ENCODE measurements at regions not wholly inside any gene's neighbourhood (a gene's known extent, or its start where the extent isn't known, plus 50 kb on each side); places are given as distances from the start of the nearest gene placed in this dataset.

DNA sequence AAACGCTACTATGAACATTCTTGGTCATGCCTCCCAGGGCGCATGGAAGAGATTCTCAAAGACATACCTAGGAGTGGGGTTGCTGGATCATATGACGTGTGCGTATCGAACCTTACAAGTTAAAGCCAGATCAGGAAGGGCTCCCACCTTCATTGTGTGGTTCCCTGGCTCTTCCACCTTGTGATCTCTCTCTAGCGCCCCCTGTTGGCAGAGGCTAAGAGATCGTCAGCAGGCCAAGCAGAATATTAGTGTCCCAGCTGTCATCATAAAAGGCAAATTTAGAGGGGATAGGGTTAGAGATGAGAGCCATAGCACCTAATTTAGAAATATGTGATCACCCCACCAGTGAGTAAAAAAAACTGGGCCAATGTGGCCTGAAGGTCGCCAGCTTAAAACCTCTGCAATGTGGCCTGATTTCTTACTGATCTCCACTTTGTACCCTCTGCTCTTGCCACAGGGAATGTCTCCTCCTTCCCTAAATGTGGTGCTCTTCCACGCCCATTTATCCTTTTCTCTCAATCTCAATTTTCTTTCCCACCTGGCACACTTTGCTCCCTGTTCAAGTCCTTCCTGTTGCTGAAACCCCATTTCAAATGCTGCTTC is 91.7 kb upstream of the SHB start:
- peak; percentile 41 for DNase-seq (ENCODE audit: low read depth, low spot score)

DNA sequence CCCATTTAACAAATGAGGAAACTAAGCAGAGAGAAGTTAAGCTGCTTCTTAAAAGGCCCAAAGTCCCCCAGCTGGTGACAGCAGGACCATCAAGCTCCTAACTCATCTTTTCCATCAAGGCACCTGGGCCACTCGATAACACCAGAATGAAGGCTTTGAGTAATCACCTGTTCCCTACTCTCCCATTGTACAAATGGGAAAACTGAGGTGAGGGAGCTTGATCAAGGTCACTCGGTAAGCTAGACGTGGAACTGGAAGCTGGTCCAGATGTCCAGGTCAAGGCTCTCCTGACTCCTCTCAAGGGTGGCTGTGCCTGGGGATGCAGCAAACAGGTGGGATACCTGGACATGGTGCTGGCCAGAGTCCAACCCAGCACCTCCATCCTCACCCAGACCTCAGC is 90.6 kb upstream of the SHB start:
- no peak for DNase-seq (ENCODE audit: low read depth, low spot score)

DNA sequence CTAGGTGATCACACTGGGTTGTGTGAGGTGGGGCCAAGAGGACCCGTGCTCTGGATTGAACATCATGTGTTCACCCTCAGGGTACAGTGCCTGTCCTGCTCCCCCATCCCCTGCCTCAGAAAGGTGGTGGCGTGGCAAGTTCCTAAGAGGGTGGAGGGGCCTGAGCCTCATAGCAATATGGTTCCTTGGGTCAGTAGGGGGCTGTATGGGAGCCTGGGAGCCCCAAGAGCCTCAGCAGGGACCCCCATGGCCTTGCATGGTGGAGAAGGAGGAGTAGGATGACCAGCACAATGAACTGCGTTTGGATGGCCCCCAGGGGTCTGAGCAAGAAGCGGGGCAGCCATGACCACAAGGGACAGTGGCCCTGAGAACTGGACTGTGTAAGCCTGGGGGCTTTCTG is 89.6 kb upstream of the SHB start:
- DNase-seq (ENCODE audit: low read depth, low spot score) = no peak

DNA sequence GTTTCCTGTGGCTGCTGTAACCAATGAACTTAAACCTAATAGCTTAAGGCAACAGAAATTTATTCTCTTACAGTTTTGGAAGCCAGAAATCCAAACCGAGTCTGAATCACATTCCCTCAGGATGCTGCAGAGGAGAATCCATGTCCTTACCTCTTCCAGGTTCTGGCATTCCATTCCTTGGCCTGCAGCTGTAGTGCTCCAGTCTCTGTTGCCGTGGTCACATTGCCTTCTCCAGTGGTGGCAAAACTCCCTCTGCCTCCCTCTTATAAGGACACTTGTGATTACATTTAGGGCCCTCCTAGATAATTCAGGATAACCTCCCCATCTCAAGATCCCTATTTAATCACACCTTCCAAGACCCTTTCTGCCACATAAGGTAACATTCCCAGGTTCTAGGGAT is 88.7 kb upstream of the SHB start:
- no peak for DNase-seq (ENCODE audit: low read depth, low spot score)

DNA sequence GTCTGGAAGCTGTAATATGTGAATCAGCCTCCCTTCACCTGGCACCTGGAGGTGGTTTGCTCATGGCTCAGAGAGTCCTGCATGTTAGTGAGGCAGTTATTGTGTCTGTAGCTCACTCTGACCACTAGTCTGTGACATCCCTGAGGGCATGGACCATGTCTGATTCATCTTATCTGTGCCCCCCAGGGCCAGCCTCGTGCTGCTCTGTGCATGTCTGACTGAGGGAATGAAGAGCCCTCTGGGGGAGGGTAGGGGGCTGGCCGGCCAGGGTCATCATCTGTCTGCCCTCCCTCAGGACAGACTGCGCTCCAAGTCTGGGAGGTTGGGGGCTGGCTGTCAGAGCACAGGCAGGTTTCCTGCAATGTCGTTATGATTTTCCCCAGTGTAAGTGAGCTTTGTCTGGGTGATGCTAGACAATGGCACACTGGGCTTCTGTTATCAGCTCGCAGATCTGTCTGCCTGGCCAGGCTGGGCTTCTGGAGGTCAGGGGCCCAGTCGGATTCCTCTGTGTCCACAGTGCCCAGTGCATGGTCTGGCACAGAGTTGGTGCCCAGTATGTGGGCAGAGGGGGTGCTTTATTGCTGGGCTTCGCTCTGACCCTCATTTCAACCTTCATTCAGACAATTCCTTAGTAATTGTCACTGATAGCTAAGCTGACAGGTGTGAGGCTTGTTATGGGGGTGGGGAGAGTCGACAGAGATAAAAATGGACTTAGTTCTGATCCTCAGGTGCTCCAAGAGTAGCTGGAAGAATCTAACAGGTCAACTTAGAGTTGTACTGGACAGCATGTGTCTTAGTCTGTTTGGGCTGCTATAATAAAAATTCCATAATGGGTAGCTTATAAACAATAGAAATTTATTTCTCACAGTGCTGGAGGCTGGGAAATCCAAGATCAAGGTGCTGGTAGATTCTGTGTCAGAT is 85.7 kb upstream of the SHB start:
- DNase-seq (ENCODE audit: low read depth, low spot score) = no peak

DNA sequence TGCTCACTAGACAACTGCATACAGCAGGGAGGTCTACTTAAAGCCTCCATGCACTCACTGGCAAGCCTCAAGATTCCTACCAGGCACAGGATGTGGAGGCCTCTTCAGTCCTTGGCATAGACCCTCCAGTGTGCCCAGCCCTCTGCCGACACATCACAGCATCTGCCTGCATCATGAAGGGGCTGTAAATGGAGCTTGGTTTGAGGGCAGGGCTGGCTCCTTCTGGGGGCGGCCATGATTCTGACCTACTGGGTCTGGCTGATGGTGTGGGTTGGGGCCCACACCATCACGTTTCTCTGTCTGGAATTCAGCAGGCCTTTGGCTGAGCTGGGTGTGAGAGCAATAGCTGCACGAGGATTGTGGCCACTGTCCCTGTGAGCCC is 84.9 kb upstream of the SHB start:
- DNase-seq (ENCODE audit: low read depth, low spot score) = no peak

DNA sequence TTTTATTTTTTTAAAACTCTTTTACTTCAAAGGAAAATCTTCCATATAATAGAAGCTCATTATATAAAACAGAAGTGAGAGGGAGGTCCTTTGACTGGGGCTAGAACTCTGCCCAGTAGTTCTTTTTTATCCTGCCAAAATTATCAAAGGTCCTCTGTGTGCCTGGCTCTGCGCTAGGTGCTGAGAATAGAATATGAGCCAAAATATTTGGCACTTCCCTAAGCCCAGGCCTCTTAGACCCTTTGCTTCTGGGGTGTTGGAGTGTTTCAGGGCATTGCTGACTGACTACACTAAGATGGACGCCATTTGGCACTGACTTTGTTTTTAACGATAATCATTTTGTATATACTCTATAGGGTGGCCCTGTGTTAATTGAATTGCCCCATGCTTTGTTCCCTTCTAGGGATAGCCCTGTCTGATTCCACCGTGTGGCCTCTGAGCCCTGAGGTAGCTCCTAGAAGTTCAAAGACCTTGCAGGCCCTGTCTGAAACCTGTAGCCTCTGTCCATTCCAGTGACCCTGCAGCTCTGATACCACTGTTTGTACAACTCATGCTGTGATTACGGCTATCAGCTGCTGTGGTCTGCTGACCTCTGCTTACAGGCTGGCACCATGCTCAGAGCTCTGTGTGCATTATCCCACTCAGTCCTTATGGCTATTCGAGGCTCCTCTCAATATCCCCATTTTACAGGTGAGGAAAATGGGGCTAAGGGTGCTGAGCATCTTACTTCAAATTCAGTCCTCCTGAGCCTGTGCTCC is 84.3 kb upstream of the SHB start:
- DNase-seq (ENCODE audit: low read depth, low spot score) = no peak

DNA sequence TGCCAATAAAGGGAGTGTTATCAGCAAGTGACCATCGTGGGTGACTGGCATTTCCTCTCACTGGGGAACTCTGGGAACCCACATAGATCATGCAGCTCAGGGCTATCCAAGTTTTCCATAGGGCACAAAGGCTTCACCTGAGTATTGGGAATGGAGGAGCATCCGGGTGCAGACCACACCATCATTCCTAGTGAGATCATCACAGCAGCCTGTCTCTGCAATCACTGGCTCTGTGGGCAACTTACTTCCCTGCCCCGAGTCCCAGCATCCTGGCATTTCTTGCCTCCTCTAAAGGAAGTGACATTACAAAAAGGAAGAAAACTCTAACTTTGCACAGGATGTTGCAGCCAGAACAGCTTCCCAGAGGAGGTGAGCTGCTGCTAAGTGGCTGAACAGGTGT is 80.6 kb upstream of the SHB start:
- DNase-seq (ENCODE audit: low read depth, low spot score) = no peak

DNA sequence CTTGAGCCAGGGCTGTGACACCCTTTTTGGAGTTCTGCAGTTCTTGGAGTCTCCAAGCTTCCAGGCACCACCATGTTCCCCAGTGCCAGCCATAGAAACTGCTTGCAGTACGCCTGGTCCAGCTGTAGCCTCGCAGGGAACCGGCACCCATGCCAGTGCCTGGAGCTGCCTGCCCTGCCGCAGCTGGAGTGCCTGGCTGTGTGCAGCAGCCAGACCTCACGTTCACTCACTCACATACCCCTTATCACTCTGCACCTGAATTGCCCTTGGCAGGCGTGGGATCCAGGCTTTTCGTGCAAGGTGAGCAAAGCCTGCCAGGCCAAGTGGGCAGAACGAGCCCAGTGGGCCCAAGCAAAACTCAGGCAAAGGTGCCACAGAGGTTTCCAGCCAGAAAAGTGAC is 77.8 kb upstream of the SHB start:
- no peak for DNase-seq (ENCODE audit: low read depth, low spot score)

DNA sequence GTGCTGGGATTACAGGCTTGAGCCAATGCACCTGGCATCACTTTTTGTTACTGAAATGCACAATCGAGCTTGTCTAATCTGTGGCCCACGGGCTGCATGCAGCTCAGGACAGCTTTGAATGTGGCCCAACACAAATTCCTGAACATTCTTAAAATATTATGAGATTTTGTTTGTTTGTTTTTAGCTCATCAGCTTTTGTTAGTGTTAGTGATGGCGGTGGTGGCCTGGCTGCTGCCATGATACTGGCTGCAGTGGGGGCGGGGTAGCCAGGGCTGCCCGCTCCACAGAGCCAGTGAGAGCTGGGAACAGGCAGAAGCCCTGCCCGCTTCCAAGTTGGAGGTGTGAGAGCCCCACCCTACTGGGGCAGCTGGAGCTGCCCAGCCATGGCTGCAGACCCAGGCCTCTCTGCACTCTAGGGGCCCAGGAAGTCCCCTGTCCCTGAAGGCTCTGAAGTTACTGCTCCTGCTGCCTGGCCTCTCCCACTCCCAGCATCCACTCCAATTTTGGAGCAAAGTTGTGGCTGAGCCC is 76.6 kb upstream of the SHB start:
- DNase-seq (ENCODE audit: low read depth, low spot score) = no peak

DNA sequence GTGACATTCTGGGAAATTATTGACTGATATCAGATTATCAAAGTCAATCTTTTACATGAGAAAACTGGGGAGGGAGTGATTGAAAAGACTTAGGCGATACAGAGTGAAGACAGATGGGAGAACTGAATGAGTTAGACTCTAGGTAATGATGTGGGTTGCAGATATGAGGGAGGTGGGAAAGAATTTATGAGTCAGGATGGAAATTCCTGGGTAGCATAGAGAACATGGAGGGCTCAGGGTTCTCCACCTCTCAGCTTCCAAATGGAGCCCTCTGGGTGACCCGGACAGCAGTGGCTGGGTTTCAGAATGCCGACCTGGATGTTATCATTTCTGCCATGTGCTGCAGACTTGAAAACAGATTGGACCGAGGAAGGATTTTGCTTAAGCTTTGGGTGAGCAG is 75.4 kb upstream of the SHB start:
- DNase-seq (ENCODE audit: low read depth, low spot score) = no peak

DNA sequence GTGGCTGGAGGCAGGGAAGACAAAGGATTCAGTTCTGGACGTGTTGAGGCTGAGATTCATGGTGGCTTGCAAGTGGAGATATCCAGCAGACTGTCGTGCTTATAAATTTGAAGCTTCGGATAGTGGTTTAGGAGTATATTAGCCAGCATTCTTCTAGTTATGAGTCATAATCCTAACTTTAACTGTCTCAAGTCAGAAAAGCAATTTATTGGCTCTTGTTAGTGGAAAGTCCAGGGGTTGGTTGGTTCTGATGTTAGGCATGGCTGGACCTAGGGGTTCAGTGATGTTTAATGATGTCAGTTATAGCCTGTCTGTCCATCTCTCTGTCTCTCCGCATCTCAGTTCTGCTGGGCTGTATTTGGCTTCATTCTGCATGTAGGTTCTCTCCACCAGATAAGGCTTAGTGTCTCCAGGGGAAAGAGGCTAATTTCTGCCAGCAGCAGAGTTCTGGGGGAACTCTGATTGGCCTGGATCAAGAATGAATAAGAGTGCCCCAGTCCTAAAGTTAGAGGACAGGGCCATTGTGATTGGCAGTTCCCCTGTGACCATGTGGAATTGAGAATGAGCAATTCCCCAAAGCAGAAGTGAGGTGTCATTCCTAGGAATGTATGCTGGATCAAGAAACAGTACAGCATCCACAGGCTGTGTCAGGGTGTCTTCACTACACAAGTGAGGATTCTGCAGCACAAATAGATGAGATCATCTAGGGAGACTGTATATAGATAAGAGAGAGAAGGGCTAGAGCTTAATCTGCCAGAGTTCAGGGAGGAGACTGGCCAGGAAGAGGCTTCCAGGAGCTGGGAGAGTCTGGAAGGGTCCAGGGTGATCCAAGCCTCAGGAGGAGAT is 72.9 kb upstream of the SHB start:
- no peak for DNase-seq (ENCODE audit: low read depth, low spot score)

DNA sequence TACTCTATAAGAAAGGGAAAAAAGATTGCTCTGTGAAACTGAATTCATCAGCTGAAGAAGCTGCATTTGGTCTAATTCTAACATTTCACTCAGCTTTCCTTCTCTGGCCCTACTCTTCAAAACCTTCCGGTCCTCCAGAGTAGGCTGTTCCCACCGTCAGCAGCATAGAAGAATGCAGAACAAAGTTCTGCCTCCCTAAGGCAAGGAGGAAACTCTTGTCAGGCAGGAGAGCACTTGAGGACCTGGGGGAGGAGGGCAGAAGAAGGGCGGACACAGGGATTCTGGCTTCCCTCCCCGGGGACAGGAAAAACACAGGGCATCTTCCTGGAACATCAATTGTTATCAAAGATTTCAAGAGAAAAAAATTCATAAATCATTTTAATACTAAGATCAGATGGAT is 69.2 kb upstream of the SHB start:
- no peak for DNase-seq (ENCODE audit: low read depth, low spot score)

DNA sequence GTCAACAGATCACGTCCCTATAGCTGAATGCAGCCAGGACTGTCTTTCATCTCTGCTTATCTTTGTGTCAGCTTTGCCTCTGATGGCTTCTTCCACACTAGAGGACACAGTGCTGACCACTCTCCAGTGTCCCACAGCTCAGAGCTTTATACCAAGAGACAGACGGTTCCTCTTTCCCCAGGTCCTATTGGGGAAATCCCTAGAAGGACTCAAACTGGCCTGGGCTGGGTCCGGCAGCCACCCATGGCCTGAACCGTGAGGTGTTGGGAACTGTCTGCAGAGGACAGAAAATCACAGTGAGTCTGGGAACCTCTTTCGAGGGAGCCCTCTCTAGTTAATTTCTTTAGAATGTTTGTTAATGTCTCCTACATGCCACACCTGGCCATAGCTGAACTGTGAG is 68.3 kb upstream of the SHB start:
- DNase-seq (ENCODE audit: low read depth, low spot score) = no peak

DNA sequence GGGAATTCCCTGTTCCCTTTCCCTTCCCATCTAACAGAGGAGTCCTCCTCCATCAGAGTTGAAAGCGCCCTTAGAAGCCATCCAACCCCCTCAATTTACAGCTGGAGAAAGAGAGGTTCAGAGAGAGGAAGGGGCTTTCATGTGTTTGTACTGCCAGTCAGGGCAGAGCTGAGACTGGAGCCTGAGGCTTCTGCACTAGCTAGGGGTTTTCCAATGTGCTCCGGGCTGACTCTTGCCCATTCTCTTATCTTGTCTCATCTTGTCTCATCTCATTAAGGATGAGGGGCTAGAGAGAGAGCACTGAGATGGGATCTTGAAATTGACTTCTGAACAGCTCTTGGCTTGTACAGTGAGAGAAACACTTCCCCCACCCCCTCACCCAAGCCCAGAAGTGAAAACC is 67.4 kb upstream of the SHB start:
- no peak for DNase-seq (ENCODE audit: low read depth, low spot score)

DNA sequence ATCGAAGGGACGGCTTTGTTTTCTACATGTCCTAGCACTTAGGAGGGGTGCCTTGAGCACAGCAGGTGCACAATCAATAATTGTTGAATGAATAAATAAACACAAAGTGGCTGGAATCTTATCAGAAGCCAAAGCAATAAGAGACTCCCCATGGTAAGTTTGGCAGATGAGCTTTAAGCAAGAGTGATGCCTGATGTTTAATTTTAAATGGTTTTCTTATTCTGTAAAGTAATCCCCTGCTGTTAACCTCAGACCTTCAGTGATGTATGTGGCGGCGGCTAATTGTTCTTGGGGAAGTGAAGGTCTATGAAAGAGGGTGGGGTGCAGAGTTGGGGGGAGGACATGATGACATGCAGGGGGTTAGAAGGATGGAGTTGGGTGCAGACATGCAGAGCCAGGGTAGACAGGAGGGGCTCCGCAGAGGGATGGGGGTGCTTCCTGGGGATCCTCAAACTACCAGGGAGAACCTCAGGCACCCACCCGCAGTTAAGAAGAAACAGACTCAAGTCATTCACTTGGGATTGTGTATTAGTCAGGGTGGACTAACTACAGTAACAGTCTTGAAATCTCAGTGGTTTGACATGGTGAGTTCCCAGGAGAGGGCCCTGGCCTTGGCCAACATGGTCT is 65.7 kb upstream of the SHB start:
- DNase-seq (ENCODE audit: low read depth, low spot score) = no peak

DNA sequence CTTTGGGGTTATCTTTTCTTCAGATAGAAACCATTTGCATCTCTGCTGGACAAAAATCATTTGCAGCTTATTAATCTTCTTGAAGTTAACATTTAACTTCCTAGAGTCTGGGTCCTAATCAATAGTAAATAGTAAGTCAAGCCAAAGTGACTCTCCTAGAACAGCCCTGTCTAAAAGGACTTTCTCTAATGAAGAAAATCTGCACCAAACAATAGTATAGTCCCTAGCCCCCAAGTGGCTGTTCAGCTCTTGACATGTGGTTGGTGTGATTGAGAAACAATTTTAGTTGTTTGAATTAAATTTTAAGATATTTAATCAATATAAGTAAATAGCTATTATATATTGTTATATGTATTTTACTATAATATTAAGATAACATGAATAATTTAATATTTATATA is 64.6 kb upstream of the SHB start:
- DNase-seq (ENCODE audit: low read depth, low spot score) = no peak

DNA sequence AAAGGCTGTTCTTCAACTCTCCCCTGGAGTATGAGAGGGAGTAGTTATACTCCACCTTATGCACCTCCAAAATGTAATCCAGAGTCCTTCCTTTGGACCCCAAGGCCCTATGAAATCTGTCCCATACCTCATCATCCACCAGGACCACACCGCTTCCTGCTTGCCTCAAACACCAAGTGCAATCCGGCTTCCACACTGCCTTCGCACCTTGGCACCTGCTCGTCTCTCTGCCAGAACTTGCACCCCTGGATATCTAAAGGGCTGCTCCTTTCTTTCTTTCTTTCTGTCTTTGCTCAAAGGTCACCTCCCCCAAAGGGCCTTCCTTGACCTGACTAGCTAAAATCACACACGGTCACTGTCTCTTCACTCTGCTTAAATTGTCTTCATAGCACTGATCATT is 63.9 kb upstream of the SHB start:
- DNase-seq (ENCODE audit: low read depth, low spot score) = no peak

DNA sequence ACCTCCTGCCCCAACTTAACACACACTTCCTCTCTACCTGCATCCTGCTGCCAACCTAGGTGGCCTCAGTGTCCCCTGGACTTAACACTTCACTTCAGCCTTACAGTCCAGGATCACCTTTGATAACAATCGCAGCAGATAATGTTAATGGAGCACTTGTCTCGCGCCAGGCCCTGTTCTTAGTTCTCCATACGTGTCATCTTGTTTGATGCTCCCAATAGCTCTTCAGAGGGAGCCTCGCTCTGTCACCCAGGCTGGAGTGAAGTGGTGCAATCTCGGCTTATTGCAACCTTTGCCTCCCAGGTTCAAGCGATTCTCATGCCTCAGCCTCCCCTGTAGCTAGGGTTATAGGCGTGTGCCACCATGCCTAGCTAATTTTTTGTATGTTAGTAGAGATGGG is 62.7 kb upstream of the SHB start:
- DNase-seq (ENCODE audit: low read depth, low spot score) = no peak

DNA sequence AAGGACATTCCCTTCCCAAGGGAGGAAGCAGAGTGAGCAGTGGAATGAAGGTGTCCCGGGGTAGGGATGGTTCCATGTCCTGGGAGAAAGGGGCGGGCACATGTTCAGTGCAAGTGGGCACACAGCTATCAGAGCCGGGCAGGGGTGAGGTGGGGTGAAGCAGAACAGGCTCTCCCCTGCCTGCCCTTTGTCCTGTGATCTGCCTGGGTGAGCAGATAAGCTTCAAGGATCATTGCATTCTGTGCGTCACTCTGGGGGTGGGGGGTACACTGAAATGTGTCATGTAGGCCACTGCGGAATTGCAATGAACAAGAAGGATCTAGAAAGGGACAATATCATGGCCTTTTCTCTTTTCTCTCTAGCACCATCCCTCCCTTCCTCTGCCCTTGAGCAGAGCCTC is 61.7 kb upstream of the SHB start:
- DNase-seq (ENCODE audit: low read depth, low spot score) = no peak

DNA sequence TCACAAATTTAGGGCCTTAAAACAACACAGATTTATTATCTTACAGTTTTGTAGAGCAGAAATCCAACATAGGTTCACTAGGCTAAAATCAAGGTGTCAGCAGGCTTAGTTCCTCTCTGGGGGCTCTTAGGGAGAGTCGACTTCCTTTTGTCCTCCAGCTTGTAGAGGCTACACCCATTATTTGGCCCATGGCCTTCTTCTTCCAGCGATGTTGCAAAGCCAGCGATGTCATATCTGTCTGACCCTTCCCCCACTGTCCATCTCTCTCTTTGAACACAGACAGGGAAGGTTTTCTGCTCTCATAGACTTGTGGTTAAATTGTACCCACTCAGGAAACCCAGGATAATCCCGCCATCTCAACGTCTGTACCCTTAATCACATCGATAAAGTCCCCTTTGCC is 60.3 kb upstream of the SHB start:
- no peak for DNase-seq (ENCODE audit: low read depth, low spot score)
